ENCODE measurements at regions not wholly inside any gene's neighbourhood (a gene's known extent, or its start where the extent isn't known, plus 50 kb on each side); places are given as distances from the start of the nearest gene placed in this dataset.

- no peak for DNase-seq
Measured at GRCh38 chr3:107992976-107993684, 97.7 kb downstream of the CD47 start.

GRCh38 chr3:107990926-107991325, 99.9 kb downstream of the CD47 start:
- no peak for DNase-seq

- no peak for DNase-seq
Measured at GRCh38 chr3:107990433-107990832, 100.4 kb downstream of the CD47 start.

GRCh38 chr3:107989661-107990060, 101.2 kb downstream of the CD47 start:
- peak; percentile 15 to 69 for DNase-seq

GRCh38 chr3:107988460-107989175, 102.2 kb downstream of the CD47 start:
- DNase-seq = peak in 1 of 2 experiments; percentile 6

- no peak for DNase-seq
Measured at GRCh38 chr3:107987036-107987939, 103.5 kb downstream of the CD47 start.

- no peak for DNase-seq
Measured at GRCh38 chr3:107986505-107986904, 104.3 kb downstream of the CD47 start.

GRCh38 chr3:107985496-107985895, 105.3 kb downstream of the CD47 start:
- no peak for DNase-seq

GRCh38 chr3:107983247-107983646, 107.6 kb downstream of the CD47 start:
- no peak for DNase-seq

- peak; percentile 4 to 8 for DNase-seq
Measured at GRCh38 chr3:107982165-107982564, 108.7 kb downstream of the CD47 start.

GRCh38 chr3:107981471-107982111, 109.2 kb downstream of the CD47 start:
- DNase-seq = no peak

- DNase-seq = no peak
Measured at GRCh38 chr3:107979538-107979937, 111.3 kb downstream of the CD47 start.

- DNase-seq = no peak
Measured at GRCh38 chr3:107978131-107979055, 112.4 kb downstream of the CD47 start.

- DNase-seq = peak in 1 of 2 experiments; percentile 7
Measured at GRCh38 chr3:107977221-107978130, 113.4 kb downstream of the CD47 start.

- no peak for DNase-seq
Measured at GRCh38 chr3:107976202-107976800, 114.5 kb downstream of the CD47 start.

GRCh38 chr3:107975529-107976201, 115.2 kb downstream of the CD47 start:
- no peak for DNase-seq

- no peak for DNase-seq
Measured at GRCh38 chr3:107973961-107974360, 116.9 kb downstream of the CD47 start.

- DNase-seq = no peak
Measured at GRCh38 chr3:107973152-107973551, 117.7 kb downstream of the CD47 start.

- no peak for DNase-seq
Measured at GRCh38 chr3:107970993-107971580, 119.7 kb downstream of the CD47 start.

All from NCI-H526 (cell line).